Heart right ventricle (tissue), 16 donors: ENCODE measurements at regions not wholly inside any gene's neighbourhood (a gene's known extent, or its start where the extent isn't known, plus 50 kb on each side); places are given as distances from the start of the nearest gene placed in this dataset.

ENCODE experiments used
- ATAC-seq, 8 donors: fragments of 200-7000 bp; cut with Tn5 transposase; one replicate each; pipeline ENCODE4 v1.9.1; 2020; ENCODE audit warnings: mild to moderate bottlenecking in 8 of 8, moderate library complexity in 8 of 8, moderate number of reproducible peaks in 1 of 8
- DNase-seq, 2 donors: peaks; one replicate each; pipeline ENCODE4 v3.0.0-alpha.2; 2020
- H3K27ac ChIP-seq, 10 donors: fragments of 200-600 bp; sonication (generic) in 2 of 10; one replicate each; pipeline versions ENCODE4 v1.5.0 to v1.8.0; 2020 to 2022; ENCODE audit warnings: mild to moderate bottlenecking in 3 of 10
- H3K27me3 ChIP-seq, 7 donors: fragments of 200-600 bp; one replicate each; pipeline ENCODE4 v1.8.0; 2021 to 2022; ENCODE audit warnings: mild to moderate bottlenecking in 2 of 7
- H3K36me3 ChIP-seq, 9 donors: fragments of 200-600 bp; sonication (generic) in 1 of 9; one replicate each; pipeline versions ENCODE4 v1.5.0 to v1.8.0; 2020 to 2022; ENCODE audit warnings: mild to moderate bottlenecking in 2 of 9
- H3K4me1 ChIP-seq, 9 donors: fragments of 200-600 bp; sonication (generic) in 1 of 9; one replicate each; pipeline versions ENCODE4 v1.5.0 to v1.8.0; 2020 to 2022; ENCODE audit warnings: mild to moderate bottlenecking in 4 of 9
- H3K4me3 ChIP-seq, 10 donors: fragments of 200-600 bp; sonication (generic) in 2 of 10; one replicate each; pipeline versions ENCODE4 v1.5.0 to v1.8.0; 2020 to 2022; ENCODE audit warnings: mild to moderate bottlenecking in 7 of 10, moderate library complexity in 2 of 10
- H3K9me3 ChIP-seq, 11 donors: fragments of 200-600 bp in 10 of 11; sonication (generic) in 2 of 11; one replicate each; pipeline versions ENCODE4 v1.5.0 to v1.8.0; 2013 to 2022; ENCODE audit warnings: mild to moderate bottlenecking in 2 of 11, control low read depth in 1 of 11, moderate library complexity in 1 of 11
- CTCF ChIP-seq, 9 donors: fragments of 200-600 bp; sonication (generic) in 2 of 9; IDR thresholded peaks; one replicate each; pipeline versions ENCODE4 v1.5.0 to v1.8.0; 2021 to 2022; ENCODE audit warnings: antibody characterized with exemption in 9 of 9, mild to moderate bottlenecking in 5 of 9, moderate library complexity in 1 of 9
- WGBS, 2 donors: extraction: QIAGEN DNeasy Blood & Tissue Kit; methylation state at CpG; one replicate each; pipeline ENCODE4 v1.1.7; 2013; ENCODE audit warnings: inconsistent platforms in 1 of 2; 5-methylcytosine and 5-hydroxymethylcytosine counted together
- intact Hi-C, 10 donors: fragments of 100-400 bp; cut with DNase I; formaldehyde crosslinking; loops; one replicate each; pipeline versions ENCODE4 v1.11.1 to v1.14.2; 2022
- donor health status: Arrhythmogenic right ventricular cardiomyopathy.
- donor health status: ischemic (EF 13 %, LVEDD 7.1; RV severe dilation, severe dysfunction).
- donor health status: healthy with polysubstance abuse.
- donor health status: DM: no; HTN: yes; CAD: no.
- donor health status: DM: no; HTN: no; CAD: no.
- donor health status: ischemic (EF 25% LVEDD 6.9; RV normal size, moderate dysfunction).
- donor health status: ischemic (EF 25% LVEDD 5.7; RV mildly dilated, moderate dysfunction).
- donor health status: healthy.
- donor health status: DM: yes; HTN: yes; CAD: no.
- donor health status: Ischemic cardiomyopathy.
- donor health status: ischemic (EF 35%, LVEDD 5.7; RV mildly dilated, moderate dysfunction).
- donor health status: nonischemic (EF 11% LVEDD 7.7; RV severe dilation, severe dysfunction).
- donor health status: DM: yes; HTN: yes; CAD: no.
- donor health status: PGD.
- donor health status: ischemic (EF 29% LVEDD 5.4; RV normal size, mild dysfunction).
- donor health status: nonischemic (EF 23%, LVEDD 6.1; RV moderate dilation, normal function).

- TF ChIP-seq CTCF (IDR thresholded peaks at IDR 0.05): no peak
- peaks cover 0 to 1% (median 0%) of the 10 kb centered on the region in 11 donors for H3K9me3 ChIP-seq
- DNase-seq (no peak), ATAC-seq (no peak)
- 85 to 91% methylated on average over 10 of the region's 10 CpGs for WGBS, 2 donors
- intact Hi-C loops: no loop called here
- no peaks in the 10 kb centered on the region for H3K4me1 ChIP-seq
- no peak overlapping the region for H3K27ac ChIP-seq
- no peak overlapping the region for H3K4me3 ChIP-seq
- H3K27me3 ChIP-seq: no peaks in the 10 kb centered on the region
- H3K36me3 ChIP-seq: no peaks in the 10 kb centered on the region
Observed at GRCh38 chrX:26071618-26072017, 66.5 kb upstream of the MAGEB18 start.

GRCh38 chrX:26083093-26083492 lies 55.0 kb upstream of the MAGEB18 start:
- TF ChIP-seq CTCF (IDR thresholded peaks at IDR 0.05): no peak
- Histone ChIP-seq H3K36me3 (no peaks in the 10 kb centered on the region), H3K9me3 (peaks cover 0 to 12% (median 0%) of the 10 kb centered on the region in 11 donors), H3K27me3 (no peaks in the 10 kb centered on the region), H3K4me1 (no peaks in the 10 kb centered on the region), H3K27ac (no peak overlapping the region), H3K4me3 (no peak overlapping the region)
- intact Hi-C loops: no loop called here
- DNase-seq (no peak), ATAC-seq (no peak)
- 97 to 98% methylated on average over 4 of the region's 4 CpGs for WGBS, 2 donors
